Activated naive CD8-positive, alpha-beta T cell treated with anti-CD3 and anti-CD28 coated beads, Interleukin-2, amount 10 ng/mL, durations not matched to agents 7 days and 5 days (primary cell): ENCODE measurements at regions not wholly inside any gene's neighbourhood (a gene's known extent, or its start where the extent isn't known, plus 50 kb on each side); places are given as distances from the start of the nearest gene placed in this dataset.
"Not testable (repeated sequence)": the region's sequence is repeated elsewhere in the genome, so short reads cannot be mapped to it uniquely, and the experiment has no call there.

ENCODE experiments used
- ATAC-seq: fragments of 150-1000 bp; cut with Tn5 transposase; one replicate; pipeline ENCODE4 v1.10.0; 2021; ENCODE audit warnings: low read depth, moderate library complexity
- POLR2A ChIA-PET: fragments of 350-600 bp; sonication (Branson Sonifier 250); formaldehyde crosslinking; loops from one replicate; lab custom pipeline; 2021; ENCODE audit warnings: antibody characterized with exemption; lab: Charles Lee
- DNase-seq: peaks from one replicate; pipeline ENCODE4 v3.0.0; 2021
- H3K27ac Mint-ChIP-seq: one replicate; pipeline ENCODE4 v1.8.0; 2022; ENCODE audit warnings: mild to moderate bottlenecking, mixed read lengths
- H3K27me3 Mint-ChIP-seq: one replicate; pipeline ENCODE4 v1.8.0; 2022; ENCODE audit warnings: mild to moderate bottlenecking, moderate library complexity, mixed read lengths
- H3K36me3 Mint-ChIP-seq: one replicate; pipeline ENCODE4 v1.8.0; 2021; ENCODE audit warnings: mild to moderate bottlenecking, mixed read lengths
- H3K4me1 Mint-ChIP-seq: one replicate; pipeline ENCODE4 v1.8.0; 2021; ENCODE audit warnings: mixed read lengths
- H3K4me3 Mint-ChIP-seq: one replicate; pipeline ENCODE4 v1.8.0; 2022; ENCODE audit warnings: mild to moderate bottlenecking, moderate library complexity, mixed read lengths
- H3K9me3 Mint-ChIP-seq: one replicate; pipeline ENCODE4 v1.8.0; 2021; ENCODE audit warnings: mixed read lengths

GRCh38 chr12:91654087-91654486 is 471.5 kb upstream of the DCN start:
- POLR2A ChIA-PET, result no interaction called here
- no peak for ATAC-seq
- DNase-seq, result no peak
- H3K27me3 Mint-ChIP-seq, result no peaks in the 10 kb centered on the region
- peaks cover under 1% of the 10 kb centered on the region for H3K36me3 Mint-ChIP-seq
- peaks cover 8% of the 10 kb centered on the region for H3K9me3 Mint-ChIP-seq
- H3K4me1 Mint-ChIP-seq, result peaks cover 9% of the 10 kb centered on the region
- no peak overlapping the region for H3K27ac Mint-ChIP-seq
- H3K4me3 Mint-ChIP-seq, result no peak overlapping the region

DNA sequence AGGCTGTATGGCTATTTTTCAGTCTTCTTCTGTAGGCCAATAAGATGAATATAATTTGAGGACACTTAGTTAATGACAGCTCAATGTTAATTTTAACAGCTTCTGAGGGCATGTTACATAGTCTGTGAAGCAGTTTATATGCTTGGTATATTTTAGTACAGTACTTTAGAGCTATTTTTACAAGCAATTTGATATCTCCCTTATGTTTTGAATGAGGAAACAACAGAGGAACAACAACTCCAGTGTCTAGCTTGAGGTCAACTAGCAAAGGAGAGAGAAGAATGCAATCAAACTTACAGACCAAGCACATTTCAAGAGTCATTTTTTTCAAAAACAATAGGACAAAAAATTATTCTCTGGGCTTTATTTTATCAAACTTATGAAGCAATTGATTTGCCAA is 469.1 kb upstream of the DCN start:
- POLR2A ChIA-PET, result no interaction called here
- ATAC-seq (no peak), DNase-seq (no peak)
- Mint-ChIP-seq H3K9me3 (peaks cover 4% of the 10 kb centered on the region), H3K4me1 (no peaks in the 10 kb centered on the region), H3K27ac (no peak overlapping the region), H3K27me3 (no peaks in the 10 kb centered on the region), H3K36me3 (no peaks in the 10 kb centered on the region), H3K4me3 (no peak overlapping the region)

DNA sequence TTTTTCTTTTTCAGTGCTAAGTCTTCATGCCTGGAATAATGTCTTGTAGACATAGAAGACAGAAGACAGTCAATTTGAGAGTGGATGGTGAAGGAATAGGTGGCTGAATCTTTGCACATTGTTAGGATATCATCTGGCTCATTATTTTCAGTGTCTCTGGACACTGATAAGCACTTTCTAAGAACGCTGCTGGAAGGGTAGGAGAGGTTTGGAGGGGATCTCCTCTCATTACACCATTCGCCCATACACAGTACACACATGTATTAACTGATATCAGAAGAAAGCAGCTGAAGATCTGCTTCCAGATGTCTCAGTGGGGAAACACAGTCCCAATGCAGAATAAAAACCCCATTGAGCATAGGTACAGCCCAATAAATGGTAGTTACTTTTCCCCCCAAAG is 461.1 kb upstream of the DCN start:
- H3K4me1 Mint-ChIP-seq, result no peaks in the 10 kb centered on the region
- H3K9me3 Mint-ChIP-seq, result no peaks in the 10 kb centered on the region
- DNase-seq (no peak), ATAC-seq (no peak)
- H3K27ac Mint-ChIP-seq, result no peak overlapping the region
- H3K36me3 Mint-ChIP-seq, result peaks cover 2% of the 10 kb centered on the region
- POLR2A ChIA-PET, result no interaction called here
- no peaks in the 10 kb centered on the region for H3K27me3 Mint-ChIP-seq
- H3K4me3 Mint-ChIP-seq, result no peak overlapping the region

- no peak for ATAC-seq
- POLR2A ChIA-PET, result no interaction called here
- DNase-seq, result no peak
- Mint-ChIP-seq H3K27me3 (peaks cover 3% of the 10 kb centered on the region), H3K4me3 (no peak overlapping the region), H3K36me3 (peaks cover 2% of the 10 kb centered on the region), H3K27ac (no peak overlapping the region), H3K9me3 (no peaks in the 10 kb centered on the region), H3K4me1 (peaks cover 6% of the 10 kb centered on the region)
These were observed 457.4 kb upstream of the DCN start for GRCh38 chr12:91640021-91640420.

GRCh38 chr12:91639327-91639726 is 456.7 kb upstream of the DCN start:
- peaks cover 3% of the 10 kb centered on the region for H3K27me3 Mint-ChIP-seq

GRCh38 chr12:91637789-91638624 is 455.4 kb upstream of the DCN start:
- no peak for ATAC-seq
- POLR2A ChIA-PET, result no interaction called here

More at GRCh38 chr12:91639327-91639726, 456.7 kb upstream of the DCN start:
- Mint-ChIP-seq H3K4me3 (no peak overlapping the region), H3K9me3 (no peaks in the 10 kb centered on the region), H3K4me1 (peaks cover 6% of the 10 kb centered on the region), H3K27ac (no peak overlapping the region), H3K36me3 (peaks cover 2% of the 10 kb centered on the region)
- ATAC-seq (no peak), DNase-seq (no peak)
- POLR2A ChIA-PET, result no interaction called here

DNA sequence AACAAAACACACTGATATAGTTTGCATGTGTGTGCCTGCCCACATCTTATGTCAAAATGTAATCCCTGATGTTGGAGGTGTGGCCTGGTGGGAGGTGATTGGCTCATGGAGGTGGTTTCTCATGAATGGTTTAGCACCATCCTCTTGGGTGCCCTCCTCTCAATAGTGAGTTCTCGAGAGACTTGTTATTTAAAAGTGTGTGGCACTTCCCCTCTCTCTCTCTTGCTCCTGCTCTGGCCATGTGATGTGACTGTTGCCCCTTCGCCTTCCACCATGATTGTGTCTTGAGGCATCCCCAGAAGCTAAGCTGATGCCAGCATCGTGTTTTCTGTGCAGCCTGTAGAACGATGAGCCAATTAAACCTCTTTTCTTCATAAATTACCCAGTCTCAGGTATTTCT is 454.1 kb upstream of the DCN start:
- Mint-ChIP-seq H3K36me3 (no peaks in the 10 kb centered on the region), H3K9me3 (no peaks in the 10 kb centered on the region), H3K27ac (no peak overlapping the region), H3K4me1 (peaks cover 6% of the 10 kb centered on the region), H3K27me3 (peaks cover 3% of the 10 kb centered on the region), H3K4me3 (no peak overlapping the region)
- POLR2A ChIA-PET, result no interaction called here
- DNase-seq, result no peak
- ATAC-seq, result no peak

More at GRCh38 chr12:91637789-91638624, 455.4 kb upstream of the DCN start:
- Mint-ChIP-seq H3K36me3 (peaks cover 2% of the 10 kb centered on the region), H3K27me3 (peaks cover 3% of the 10 kb centered on the region), H3K9me3 (no peaks in the 10 kb centered on the region), H3K4me3 (no peak overlapping the region), H3K4me1 (peaks cover 6% of the 10 kb centered on the region), H3K27ac (no peak overlapping the region)
- DNase-seq, result no peak

GRCh38 chr12:91634386-91634713 is 451.7 kb upstream of the DCN start:
- H3K4me1 Mint-ChIP-seq, ATAC-seq, H3K9me3 Mint-ChIP-seq, H3K4me3 Mint-ChIP-seq, POLR2A ChIA-PET, DNase-seq, H3K27ac Mint-ChIP-seq, H3K27me3 Mint-ChIP-seq, H3K36me3 Mint-ChIP-seq: not testable (repeated sequence)

DNA sequence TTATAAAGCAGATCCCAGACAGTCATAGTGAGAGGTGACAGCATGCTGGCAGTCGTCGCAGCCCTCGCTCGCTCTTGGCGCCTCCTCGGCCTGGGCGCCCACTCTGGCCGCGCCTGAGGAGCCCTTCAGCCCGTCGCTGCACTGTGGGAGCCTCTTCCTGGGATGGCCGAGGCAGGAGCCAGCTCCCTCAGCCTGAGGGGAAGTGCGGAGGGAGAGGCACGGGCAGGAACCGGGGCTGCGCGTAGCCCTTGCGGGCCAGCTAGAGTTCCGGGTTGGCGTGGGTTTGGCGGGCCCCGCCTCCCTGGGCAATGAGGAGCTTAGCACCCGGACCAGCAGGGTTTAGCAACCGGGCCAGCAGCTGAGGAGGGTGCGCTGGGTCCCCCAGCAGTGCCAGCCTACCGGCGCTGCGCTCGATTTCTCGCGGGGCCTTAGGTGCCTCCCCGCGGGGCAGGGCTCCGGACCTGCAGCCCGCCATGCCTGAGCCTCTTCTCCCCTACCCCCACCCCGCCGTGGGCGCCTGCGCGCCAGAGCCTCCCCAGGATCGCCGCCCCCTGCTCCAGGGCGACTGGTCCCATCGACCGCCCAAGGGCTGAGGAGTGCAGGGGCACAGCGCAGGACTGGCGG is 451.2 kb upstream of the DCN start:
- DNase-seq (no peak), ATAC-seq (no peak)
- H3K9me3 Mint-ChIP-seq, result no peaks in the 10 kb centered on the region
- POLR2A ChIA-PET, result no interaction called here
- H3K4me3 Mint-ChIP-seq, result no peak overlapping the region
- peaks cover 6% of the 10 kb centered on the region for H3K4me1 Mint-ChIP-seq
- no peaks in the 10 kb centered on the region for H3K36me3 Mint-ChIP-seq
- H3K27ac Mint-ChIP-seq, result no peak overlapping the region
- H3K27me3 Mint-ChIP-seq, result peaks cover 3% of the 10 kb centered on the region

GRCh38 chr12:91633206-91633605 is 450.6 kb upstream of the DCN start:
- H3K36me3 Mint-ChIP-seq, result no peaks in the 10 kb centered on the region
- ATAC-seq (no peak), DNase-seq (no peak)
- H3K27me3 Mint-ChIP-seq, result peaks cover 3% of the 10 kb centered on the region
- POLR2A ChIA-PET, result no interaction called here
- peaks cover 2% of the 10 kb centered on the region for H3K9me3 Mint-ChIP-seq
- H3K27ac Mint-ChIP-seq, result no peak overlapping the region
- H3K4me3 Mint-ChIP-seq, result no peak overlapping the region
- H3K4me1 Mint-ChIP-seq, result peaks cover 3% of the 10 kb centered on the region

DNA sequence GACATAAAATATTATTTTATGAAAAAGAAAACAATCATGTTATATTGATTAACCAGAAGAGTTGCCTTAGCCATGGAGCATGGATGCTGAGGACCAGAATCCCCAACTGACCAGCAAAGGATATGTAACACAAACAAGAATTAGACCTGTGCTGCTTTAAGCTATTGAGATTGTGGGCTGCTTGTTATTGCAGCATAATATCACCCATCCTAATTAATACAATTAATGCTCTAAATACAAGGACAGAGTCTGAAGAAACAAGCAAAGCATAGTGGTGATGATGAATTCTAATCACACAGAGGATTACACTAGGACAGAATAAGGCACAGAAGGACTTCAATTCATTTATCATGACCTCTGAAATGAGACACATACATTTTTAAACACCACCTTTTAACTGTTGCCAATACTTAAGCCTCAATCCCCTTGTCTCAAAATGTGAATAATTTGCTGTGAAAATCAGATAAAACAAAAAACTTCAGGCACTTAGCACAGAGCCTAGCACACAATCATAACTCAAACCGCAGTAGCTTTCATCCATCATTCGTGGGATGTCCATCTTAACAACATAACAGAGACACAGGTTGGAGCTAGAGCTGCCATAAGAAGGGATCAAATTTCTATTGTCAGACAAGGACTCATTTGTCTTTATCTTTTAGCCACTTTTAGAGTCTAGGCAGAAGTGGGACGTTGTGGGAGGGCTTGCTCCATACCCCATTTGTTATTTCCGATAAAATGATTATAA is 449.6 kb upstream of the DCN start:
- Mint-ChIP-seq H3K9me3 (peaks cover 3% of the 10 kb centered on the region), H3K36me3 (peaks cover 2% of the 10 kb centered on the region), H3K27me3 (peaks cover 3% of the 10 kb centered on the region), H3K27ac (no peak overlapping the region), H3K4me3 (no peak overlapping the region), H3K4me1 (no peaks in the 10 kb centered on the region)
- ATAC-seq (no peak), DNase-seq (no peak)
- POLR2A ChIA-PET, result no interaction called here

DNA sequence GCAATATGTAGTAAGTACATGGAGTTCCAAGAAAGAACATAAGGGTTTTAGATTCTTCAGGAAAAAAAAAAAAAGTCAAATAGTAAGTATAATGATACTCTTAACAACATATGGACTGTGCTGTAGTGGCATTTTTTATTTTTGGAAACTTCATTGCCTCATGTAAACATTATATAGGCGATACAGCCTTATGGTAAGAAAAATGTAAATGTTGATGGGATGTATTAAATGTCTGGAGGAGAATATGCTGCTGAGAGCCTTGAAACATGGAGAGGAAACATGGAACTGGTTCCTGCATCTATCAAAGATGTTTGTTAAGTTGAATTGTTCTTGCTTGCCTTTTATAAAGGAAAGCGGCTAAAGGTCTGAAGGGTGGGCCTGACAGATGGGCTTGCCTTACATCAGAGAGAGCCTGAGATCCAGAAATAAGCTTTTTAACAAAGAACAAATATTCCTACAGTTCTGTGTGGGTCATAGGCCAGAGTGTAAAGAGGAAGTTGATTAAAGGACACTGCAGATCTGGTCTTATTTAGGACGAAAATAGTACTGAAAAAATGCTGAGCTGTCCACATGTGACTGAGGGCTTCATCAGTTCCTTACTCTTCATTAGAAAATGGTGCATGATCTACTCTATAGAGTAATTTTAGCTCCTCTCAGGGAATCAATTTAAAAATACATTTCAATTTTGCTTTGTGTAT is 448.1 kb upstream of the DCN start:
- POLR2A ChIA-PET, result interaction anchor here (0.7 kb wide), 1 partner anchor 28 kb away, joined by 5 read pairs; no protein-coding TSS in a partner anchor

GRCh38 chr12:91630083-91630482 is 447.5 kb upstream of the DCN start:
- H3K36me3 Mint-ChIP-seq, result peaks cover 4% of the 10 kb centered on the region
- H3K27me3 Mint-ChIP-seq, result no peaks in the 10 kb centered on the region
- POLR2A ChIA-PET, result no interaction called here
- H3K4me1 Mint-ChIP-seq, result no peaks in the 10 kb centered on the region
- no peak overlapping the region for H3K4me3 Mint-ChIP-seq
- ATAC-seq, result no peak
- H3K9me3 Mint-ChIP-seq, result peaks cover 13% of the 10 kb centered on the region
- no peak for DNase-seq
- H3K27ac Mint-ChIP-seq, result no peak overlapping the region

More for the DNA sequence above, 448.1 kb upstream of the DCN start:
- no peaks in the 10 kb centered on the region for H3K4me1 Mint-ChIP-seq
- H3K27me3 Mint-ChIP-seq, result no peaks in the 10 kb centered on the region
- H3K36me3 Mint-ChIP-seq, result peaks cover 2% of the 10 kb centered on the region
- H3K9me3 Mint-ChIP-seq, result peaks cover 11% of the 10 kb centered on the region
- ATAC-seq (no peak), DNase-seq (no peak)
- no peak overlapping the region for H3K4me3 Mint-ChIP-seq
- no peak overlapping the region for H3K27ac Mint-ChIP-seq
